ENCODE measurements at regions not wholly inside any gene's neighbourhood (a gene's known extent, or its start where the extent isn't known, plus 50 kb on each side); places are given as distances from the start of the nearest gene placed in this dataset.
"Not testable (repeated sequence)": the region's sequence is repeated elsewhere in the genome, so short reads cannot be mapped to it uniquely, and the experiment has no call there.

DNA sequence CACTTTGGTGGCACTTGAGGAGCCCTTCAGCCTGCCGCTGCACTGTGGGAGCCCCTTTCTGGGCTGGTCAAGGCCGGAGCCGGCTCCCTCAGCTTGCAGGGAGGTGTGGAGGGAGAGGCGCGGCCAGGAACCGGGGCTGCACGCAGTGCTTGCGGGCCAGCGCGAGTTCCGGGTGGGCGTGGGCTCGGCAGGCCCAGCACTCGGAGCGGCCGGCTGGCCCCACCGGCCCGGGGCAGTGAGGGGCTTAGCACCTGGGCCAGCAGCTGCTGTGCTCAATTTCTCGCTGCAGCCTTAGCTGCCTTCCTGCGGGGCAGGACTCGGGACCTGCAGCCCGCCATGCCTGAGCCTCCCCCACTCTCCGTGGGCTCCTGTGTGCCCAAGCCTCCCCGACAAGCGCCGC is 533.7 kb upstream of the SLC10A2 start:
- DNase-seq (ENCODE audit: low read depth in 2 of 2): not testable (repeated sequence)

DNA sequence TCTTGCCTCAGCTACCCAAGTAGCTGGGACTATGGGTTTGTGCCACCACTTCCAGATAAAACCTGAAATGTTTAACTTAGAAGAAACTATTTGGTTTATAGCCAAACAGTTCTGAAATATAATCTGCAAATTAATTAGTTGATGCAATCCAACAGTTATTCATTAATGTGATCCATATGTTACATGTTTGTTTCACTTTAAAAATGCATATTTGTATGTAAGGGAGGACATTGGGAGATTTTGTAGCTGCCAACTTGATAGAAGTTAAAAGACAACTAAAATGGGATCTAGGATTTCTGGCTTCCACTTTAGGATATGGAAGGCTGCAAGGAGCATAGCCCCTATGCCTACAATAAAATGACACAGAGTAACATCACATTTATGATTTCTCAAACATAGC is 532.5 kb upstream of the SLC10A2 start:
- no peak for DNase-seq (ENCODE audit: low read depth in 2 of 2)

DNA sequence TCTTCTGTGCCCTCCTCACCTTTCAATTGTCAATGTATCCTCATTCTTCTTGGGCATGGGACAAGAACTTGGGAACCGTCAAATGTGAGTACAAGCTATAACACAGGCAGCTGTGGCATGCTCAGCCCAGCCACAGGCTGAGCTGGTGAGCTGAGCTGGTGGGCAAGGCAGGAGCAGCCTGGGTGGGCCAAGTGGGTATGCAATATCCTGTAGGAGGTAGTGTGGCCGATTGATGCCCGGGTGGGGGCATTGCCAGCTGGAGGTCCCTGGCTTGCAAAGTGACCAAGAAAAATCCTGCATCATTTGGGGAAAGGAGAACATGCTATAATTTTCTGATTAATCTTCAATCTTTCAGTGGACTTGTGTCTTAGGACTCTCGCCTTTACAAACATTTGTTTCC is 507.2 kb upstream of the SLC10A2 start:
- no peak for DNase-seq (ENCODE audit: low read depth in 2 of 2)

DNA sequence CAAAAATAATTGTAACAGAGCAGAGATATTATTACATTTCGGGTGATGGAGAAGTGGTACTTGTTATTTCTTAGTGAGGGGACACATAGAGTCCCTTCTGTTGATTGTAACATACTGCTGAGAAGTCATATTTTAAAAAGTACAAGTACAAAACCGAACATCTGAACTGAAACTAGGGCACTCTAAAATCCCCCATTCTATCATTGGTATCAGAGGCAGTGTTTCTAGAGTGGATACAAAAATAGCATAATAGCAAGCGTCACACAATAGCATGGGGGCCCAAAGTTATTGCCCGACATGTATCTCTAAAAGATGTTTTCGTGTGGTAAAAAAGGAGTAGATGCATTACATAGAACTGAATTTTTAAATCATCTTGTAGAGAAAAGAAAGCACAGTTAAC is 502.1 kb upstream of the SLC10A2 start:
- no peak for DNase-seq (ENCODE audit: low read depth in 2 of 2)

DNA sequence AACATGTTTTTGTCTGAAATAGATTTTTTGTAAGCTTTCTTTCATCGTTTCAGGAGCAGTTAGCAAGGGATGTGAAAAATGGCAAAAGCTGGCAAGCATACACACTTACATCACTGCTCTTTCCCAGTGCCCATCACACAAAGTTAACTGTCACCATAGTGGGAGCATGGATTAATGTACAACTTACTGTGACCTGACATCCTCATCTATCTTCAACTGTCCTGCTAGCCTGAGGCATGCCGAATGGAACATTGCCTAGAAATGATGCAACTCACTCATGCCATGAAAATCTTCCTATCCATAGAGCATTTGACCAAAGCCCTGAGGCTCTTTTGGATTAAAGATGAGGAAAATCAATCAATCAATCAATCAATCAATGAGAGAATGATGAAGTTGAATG is 491.7 kb upstream of the SLC10A2 start:
- no peak for DNase-seq (ENCODE audit: low read depth in 2 of 2)

DNA sequence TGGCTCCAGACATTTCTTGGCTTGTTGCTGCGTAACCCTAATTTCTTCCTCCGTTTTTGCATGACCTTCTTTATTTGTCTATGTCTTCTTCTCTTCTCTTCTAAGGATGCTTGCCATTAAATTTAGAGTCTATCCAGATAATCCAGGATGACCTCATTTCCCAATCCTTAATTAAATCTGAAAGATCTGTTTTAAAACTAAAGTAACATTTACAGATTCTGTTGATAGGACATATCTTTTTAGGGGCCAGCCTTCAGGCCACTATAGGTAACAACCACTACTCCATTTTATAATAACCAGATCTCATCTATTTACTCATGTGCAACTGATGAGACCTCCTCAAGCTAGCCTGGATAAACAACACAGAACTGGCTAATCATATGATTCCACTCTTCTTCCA is 490.5 kb upstream of the SLC10A2 start:
- DNase-seq (ENCODE audit: low read depth in 2 of 2): no peak

DNA sequence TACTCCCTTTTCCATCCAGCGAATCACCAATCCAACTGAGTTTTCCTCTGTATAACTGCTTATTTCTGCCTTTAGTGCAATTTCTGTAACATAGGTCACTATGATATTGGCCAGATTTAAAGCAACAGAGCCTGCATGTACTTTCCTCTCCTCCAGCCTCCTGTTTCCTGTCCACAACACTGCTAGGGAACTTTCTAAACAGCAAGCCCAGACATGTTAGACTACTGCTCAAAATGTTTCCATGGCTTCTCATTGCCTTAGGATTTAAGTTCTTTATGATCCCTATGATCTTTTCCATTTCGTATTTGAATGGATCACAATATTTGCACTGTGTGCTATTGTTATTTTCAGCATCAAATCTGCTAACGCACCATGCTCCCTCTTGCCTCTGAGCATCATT is 481.7 kb upstream of the SLC10A2 start:
- no peak for DNase-seq (ENCODE audit: low read depth in 2 of 2)

DNA sequence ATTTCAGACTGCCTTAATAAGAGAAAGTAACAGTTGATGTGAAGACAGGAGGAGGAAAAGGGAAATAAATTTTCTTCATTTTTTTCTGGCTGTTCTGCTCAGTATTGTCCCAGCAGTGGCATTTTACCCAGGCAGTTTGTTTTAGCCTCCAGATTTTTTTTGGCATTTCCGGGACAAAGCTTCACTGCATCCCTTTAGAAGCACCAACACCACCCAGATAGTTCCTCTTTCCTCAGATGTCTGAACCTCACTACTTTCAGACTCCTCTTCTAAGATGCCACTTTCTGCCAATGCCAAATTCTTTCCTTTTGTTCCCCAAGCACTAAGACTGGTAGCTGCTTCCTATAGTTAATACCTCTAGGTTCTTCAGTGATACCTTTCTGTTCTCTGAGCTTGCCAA is 480.1 kb upstream of the SLC10A2 start:
- DNase-seq (ENCODE audit: low read depth in 2 of 2): no peak

DNA sequence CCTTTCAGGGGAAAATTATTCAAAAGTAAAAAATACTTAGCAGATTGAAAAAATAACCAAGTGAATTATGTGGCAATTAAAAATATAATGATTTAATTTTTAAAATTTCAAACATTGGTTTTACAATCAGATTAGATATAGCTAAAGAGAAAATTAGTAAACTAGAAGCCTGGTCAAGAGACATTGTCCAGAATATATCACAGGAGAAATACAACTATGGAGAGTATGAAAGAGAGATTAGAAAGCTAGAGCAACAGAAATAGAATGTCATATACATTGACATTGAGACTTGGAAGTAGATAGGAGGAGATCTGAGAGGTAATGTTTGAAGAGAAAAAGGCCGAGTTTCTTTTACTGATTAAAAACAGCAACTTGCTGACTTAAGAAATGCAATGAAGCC is 476.4 kb upstream of the SLC10A2 start:
- no peak for DNase-seq (ENCODE audit: low read depth in 2 of 2)

DNA sequence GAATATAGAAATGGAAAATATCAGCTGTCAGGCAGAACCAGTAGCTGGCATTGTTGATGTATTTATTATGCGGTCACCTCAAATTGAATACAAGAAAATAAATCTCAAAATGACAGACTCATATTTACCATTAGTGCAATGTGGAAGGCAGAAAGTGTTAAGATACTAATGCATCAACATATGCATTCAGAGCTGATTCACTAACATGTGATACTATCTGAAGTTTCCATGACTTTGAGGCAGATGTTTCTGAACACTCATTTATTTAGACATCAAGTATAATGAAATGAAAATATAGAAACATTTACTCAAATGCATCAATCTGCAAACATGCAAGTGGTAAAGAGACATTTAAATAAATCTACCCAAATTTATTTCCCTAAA is 474.2 kb upstream of the SLC10A2 start:
- DNase-seq (ENCODE audit: low read depth in 2 of 2): no peak

DNA sequence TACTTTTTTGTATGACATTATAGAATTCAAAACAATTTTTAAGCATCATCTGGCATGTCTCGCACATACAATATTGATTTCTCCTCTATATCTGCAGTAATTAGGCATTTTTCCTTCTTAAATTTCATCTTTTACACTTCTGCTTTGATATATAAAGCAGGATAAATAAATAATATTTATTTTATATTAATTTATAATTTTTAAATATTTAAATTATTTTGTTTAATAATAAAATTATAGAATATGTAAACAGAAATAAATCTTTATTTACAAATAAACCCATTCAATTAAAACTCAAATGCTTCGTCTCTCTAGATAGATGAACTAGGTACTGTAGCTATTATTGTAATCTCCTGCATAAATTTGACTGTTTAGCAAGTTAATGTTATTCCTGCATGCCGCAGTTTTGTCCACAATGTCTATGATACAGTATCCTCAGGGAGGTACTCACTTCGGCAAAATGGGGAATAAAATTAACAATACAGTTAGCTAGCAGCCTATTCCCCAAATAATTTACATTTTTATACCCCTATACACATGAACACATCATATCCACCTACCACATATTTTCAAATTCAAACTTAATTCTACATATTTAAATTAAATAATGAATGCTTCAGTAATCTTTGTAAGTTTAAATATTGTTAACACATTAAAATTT is 473.6 kb upstream of the SLC10A2 start:
- no peak for DNase-seq (ENCODE audit: low read depth in 2 of 2)

DNA sequence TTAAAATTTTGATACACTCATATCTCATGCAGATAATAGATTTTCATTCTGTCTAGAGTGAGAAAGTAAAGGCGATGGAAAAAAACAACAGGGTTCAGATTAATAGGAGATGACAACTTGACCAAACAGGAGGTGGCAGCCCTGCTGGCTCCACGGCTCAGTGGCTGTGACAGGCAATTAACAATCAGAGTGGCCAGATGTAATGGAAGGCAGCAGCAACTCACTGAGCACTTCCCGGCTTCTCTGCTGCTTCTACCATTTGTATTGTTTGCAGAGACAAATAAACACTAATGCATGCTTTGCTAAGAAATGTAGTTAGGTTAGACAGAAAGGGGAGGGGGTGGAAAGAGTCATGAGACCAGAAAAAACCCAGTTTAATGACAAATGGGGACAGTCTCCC is 473.0 kb upstream of the SLC10A2 start:
- DNase-seq (ENCODE audit: low read depth in 2 of 2): no peak

DNA sequence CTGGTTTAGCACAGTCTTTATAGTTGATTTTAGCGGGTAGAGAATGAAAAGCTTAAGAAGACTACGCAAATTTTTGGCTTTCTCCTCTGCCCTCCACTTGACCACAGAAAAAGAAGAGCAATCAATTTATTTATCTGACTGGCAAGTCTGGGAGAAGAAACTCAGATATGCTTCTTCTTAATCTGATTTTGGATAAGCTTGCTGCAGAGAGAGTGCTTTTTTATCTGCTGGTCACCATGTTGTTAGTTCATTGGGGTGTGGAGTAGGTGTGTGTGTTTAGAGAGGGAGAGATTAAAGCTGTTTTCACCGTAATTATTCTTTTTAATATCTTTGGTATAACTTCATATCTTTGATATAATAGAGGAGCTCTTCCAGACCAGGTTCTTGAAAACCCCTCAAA is 471.4 kb upstream of the SLC10A2 start:
- no peak for DNase-seq (ENCODE audit: low read depth in 2 of 2)

DNA sequence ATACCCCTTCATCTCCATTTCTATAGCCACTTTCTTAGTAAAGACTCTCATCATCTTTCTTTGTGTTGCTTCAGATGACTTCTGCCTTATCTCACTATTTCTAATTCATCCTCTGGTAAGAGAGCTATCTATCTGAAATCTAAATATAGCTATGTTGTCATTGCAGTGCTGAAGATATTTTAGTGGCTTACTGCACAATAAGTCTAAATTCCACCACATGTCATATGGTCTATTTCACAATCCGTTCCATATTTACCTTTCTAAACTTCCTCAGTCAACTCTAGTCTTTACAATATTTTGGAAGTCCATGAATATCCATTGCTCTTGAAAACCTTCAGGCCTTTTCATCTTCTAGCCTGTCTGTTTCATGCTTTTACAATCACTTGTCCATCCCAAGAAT is 465.1 kb upstream of the SLC10A2 start:
- no peak for DNase-seq (ENCODE audit: low read depth in 2 of 2)

DNA sequence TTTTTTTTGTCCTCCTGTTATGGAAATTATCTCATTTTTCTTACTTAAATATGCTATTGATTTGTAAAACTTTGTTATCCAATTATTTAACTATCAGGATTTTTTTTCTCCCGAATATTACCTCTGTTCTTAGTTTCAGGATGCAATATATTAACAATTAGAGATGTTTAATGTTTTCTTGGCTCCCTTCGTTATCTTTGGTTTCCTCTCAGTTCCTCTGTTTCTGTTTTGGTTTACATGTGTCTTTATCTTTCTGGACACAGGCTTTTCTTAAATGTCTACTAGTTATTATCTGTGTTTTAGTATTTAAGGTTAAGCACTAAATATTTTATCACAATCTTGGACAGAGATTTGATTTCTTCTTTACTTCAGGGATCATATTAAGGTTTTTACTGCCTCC is 462.2 kb upstream of the SLC10A2 start:
- DNase-seq (ENCODE audit: low read depth in 2 of 2): no peak

DNA sequence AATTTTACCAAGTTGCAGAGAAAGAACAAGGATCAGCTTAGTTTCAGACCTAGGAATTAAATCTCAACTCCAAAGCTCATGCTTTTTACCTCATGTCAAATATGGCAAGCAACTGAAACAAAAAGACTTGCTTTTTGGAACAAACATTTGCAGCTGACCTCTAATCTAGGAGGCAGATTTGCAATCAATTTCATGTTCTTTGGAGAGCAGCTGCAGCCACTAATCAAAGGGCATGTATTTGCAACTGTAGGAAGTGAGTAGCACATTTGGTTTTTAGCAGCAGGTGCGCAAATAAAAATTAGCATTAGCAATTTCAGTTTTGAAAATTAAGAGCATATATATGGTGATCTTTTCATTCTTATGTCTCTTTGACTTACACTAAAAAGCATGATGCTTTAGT is 459.3 kb upstream of the SLC10A2 start:
- DNase-seq (ENCODE audit: low read depth in 2 of 2): no peak

DNA sequence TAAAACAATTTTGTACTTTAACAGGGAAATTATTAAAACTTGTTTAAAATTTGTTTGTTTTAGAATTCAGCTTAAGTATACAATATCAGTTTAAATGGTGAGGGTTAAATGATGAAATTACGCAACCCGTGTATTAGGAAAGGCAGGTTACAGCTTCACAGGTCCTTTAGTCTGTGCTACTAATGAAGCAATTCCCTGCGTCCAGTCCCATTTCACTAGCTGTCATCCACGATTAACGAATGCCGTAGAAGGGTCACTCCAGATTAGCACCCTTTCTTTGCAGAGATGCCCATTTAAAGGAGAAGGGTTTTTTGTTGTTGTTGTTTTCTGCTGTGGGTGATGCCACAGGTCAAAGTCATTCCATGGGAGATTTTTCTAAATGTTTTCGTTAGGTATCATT is 457.6 kb upstream of the SLC10A2 start:
- DNase-seq (ENCODE audit: low read depth in 2 of 2): no peak

DNA sequence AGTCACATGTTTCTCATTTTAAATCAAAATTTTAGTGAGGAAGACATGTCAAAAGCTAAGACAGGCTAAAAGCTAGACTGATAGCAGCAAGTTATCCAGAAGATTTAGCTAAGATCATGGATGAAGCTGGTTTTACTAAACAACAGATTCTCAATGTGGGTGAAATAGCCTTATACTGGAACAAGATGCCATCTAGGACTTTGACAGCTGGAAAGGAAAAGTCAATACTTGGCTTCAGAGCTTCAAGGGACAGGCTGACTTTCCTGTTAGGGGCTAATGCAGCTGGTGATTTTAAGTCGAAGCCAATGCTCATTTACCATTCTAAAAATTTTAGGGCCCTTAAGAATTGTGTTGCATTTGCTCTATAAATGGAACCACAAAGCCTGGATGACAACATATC is 455.3 kb upstream of the SLC10A2 start:
- DNase-seq (ENCODE audit: low read depth in 2 of 2): no peak

DNA sequence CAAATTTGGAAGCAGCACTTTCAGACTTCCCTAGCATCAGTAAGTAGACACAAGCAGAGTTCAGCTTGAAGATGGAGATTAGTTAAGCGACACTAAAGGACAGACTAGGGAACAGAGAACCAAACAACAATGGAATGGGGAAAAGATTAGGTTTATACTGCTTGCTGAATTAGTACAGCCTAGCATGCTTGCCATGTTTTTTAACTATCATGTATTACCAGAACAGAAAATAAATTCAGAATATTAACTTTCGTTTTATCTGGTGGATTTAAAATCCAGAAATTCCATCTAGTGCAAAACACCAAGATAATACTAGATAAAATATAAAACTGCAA is 451.5 kb upstream of the SLC10A2 start:
- no peak for DNase-seq (ENCODE audit: low read depth in 2 of 2)

DNA sequence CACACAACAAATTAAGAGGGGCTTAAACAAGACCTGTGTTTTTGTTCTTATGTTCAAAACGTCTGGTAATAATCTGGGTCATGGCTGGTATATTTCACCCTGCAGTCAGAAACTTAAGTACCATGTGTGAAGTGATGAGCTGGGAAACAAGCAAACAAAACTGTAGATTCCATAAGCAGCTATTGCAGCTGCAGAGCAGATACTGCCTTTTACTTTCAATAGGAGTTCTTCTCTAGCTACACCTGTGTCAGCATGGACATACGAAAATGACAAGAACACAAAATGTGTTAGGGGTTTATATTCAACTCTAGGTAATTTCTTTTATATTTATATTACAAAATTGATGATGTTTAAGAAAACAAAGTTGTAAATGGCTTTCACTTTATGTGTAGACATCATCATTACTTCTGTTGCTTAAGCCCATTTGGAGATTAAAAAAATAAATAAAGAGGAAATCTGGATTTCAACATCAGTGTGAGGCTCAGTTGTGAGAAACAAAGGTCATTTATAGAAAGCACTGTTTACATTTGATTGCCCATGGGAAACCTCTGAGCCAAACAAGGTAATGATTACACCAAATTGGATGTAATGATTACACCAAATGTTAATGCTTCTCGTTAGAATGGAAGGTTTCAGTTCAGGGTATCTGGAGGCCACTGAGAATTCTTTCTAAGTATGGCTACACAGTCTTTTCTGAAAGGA is 451.0 kb upstream of the SLC10A2 start:
- no peak for DNase-seq (ENCODE audit: low read depth in 2 of 2)

DNA sequence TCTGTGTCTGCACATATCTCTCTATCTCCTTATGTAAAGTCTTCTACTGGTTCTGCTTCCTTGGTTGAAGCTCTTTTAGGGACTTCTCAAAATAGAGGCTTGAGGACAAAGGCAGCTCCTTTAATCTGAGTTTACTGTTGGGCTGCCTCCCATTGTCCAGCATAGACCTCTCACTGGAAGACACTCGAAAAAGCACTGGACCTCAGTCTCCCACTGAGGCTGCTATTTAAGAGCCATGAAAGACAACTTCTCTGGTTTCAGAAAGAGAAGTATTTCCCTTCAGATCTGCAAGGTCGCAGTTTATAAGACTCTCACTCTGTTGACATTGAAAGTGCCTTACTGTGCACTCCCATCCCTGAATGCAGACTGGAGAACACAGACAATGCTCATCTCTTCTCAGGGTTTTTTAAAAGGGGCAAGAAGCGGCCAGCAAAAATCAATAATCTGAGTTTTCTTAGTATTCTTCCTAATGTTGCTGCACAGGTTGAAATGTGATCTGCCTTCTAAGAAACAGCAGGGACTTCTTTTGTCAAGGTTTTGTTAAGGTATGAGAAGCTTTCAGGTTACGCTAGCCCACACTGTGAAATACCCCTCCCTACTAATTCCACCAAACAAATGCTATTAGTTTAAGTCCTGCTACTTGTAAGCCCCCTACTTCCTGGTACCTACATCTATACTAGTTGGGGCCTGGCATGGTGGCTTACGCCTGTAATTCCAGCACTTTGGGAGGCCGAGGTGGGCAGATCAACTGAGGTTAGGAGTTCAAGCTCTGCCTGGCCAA is 450.0 kb upstream of the SLC10A2 start:
- DNase-seq (ENCODE audit: low read depth in 2 of 2): no peak

DNA sequence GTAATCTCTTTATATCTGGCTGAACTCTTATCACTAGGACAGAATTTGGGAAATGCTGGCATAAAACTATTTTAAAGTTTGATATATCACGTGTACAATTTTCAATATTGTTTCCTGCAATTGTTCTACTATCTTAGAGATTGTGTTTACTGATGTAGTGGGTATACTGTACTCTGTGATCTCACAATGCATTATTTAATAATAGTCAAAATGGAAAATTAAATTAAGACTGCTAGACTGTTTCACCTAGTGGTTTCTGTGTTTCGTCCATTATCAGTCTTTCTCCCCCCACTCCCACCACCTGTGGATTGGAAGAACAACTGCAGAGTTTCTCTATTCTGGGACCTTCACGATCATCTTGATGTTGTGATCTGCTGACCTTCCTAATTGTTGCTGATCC is 449.2 kb upstream of the SLC10A2 start:
- no peak for DNase-seq (ENCODE audit: low read depth in 2 of 2)

DNA sequence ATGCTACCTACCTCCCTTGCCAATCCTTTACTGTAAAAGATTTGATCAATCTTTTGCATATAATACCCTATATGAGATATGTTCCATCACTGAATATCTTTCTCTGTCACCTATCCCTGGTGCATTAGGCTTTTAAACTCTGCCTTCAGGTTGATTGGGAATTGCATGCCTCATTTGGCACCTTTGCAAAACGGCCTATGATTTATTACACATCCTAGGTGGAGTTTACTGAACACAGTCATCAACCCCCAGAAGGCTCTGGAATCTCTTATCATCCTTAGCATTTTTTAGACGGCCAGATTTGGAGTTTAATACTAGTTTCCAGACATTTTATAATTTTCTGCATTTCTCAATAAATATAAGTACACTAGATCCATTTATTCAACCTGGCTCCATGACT is 448.4 kb upstream of the SLC10A2 start:
- DNase-seq (ENCODE audit: low read depth in 2 of 2): no peak

Measured in stimulated activated CD8-positive, alpha-beta memory T cell treated with anti-CD3 and anti-CD28 coated beads, Interleukin-15, amount 100 ng/mL, for 4 hours (primary cell).